Endothelial cell (in vitro differentiated cells): ENCODE measurements at regions not wholly inside any gene's neighbourhood (a gene's known extent, or its start where the extent isn't known, plus 50 kb on each side); places are given as distances from the start of the nearest gene placed in this dataset.

ENCODE experiments used
- DNase-seq: peaks from one replicate; pipeline ENCODE4 v3.0.0; 2021; ENCODE audit warnings: low spot score
- H3K27ac Mint-ChIP-seq: one replicate; pipeline ENCODE4 v1.8.0; 2021; ENCODE audit warnings: mixed read lengths, inconsistent platforms; ENCODE audit not compliant: unreplicated experiment
- H3K27me3 Mint-ChIP-seq: one replicate; pipeline ENCODE4 v1.8.0; 2021; ENCODE audit warnings: mild to moderate bottlenecking, moderate library complexity, mixed read lengths, inconsistent platforms; ENCODE audit not compliant: unreplicated experiment
- H3K36me3 Mint-ChIP-seq: one replicate; pipeline ENCODE4 v1.8.0; 2021; ENCODE audit warnings: mild to moderate bottlenecking, low read depth, mixed read lengths, inconsistent platforms; ENCODE audit not compliant: unreplicated experiment
- H3K4me1 Mint-ChIP-seq: one replicate; pipeline ENCODE4 v1.8.0; 2021; ENCODE audit warnings: mild to moderate bottlenecking, mixed read lengths, inconsistent platforms; ENCODE audit not compliant: unreplicated experiment
- H3K4me3 Mint-ChIP-seq: one replicate; pipeline ENCODE4 v1.8.0; 2021; ENCODE audit warnings: mild to moderate bottlenecking, mixed read lengths, inconsistent platforms; ENCODE audit not compliant: unreplicated experiment
- H3K9me3 Mint-ChIP-seq: one replicate; pipeline ENCODE4 v1.8.0; 2021; ENCODE audit warnings: mixed read lengths, inconsistent platforms; ENCODE audit not compliant: unreplicated experiment
- TF ChIP-seq, protein P1 (sequence below): fragments of 200-600 bp; sonication (generic); IDR thresholded peaks from one replicate; pipeline ENCODE4 v1.5.0; 2021; ENCODE audit warnings: antibody characterized with exemption; ENCODE audit not compliant: unreplicated experiment

DNA sequence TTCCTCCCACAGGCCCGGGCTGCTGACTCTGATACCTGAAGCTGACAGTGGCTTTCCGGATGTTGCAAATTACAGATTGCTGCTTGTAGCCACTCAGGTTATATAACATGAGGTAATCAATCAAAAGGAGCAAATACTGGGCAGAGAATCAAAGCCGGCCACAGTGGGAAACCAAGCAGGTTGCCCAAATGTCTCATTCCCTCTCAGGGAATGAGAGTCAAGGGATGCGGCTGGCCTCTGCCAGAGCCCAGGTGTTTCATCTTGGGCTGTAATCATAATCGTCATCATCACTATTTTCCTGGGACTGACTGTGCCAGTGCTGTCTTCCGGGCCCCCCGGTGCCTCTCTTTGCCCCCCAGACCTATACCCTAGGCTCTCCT lies 292.4 kb upstream of the FOXF1 start:
- Mint-ChIP-seq H3K27me3 (peaks cover 5% of the 10 kb centered on the region), H3K4me3 (no peak overlapping the region), H3K36me3 (peaks cover 7% of the 10 kb centered on the region), H3K9me3 (no peaks in the 10 kb centered on the region), H3K4me1 (no peaks in the 10 kb centered on the region), H3K27ac (no peak overlapping the region)
- TF ChIP-seq, protein P1, sequence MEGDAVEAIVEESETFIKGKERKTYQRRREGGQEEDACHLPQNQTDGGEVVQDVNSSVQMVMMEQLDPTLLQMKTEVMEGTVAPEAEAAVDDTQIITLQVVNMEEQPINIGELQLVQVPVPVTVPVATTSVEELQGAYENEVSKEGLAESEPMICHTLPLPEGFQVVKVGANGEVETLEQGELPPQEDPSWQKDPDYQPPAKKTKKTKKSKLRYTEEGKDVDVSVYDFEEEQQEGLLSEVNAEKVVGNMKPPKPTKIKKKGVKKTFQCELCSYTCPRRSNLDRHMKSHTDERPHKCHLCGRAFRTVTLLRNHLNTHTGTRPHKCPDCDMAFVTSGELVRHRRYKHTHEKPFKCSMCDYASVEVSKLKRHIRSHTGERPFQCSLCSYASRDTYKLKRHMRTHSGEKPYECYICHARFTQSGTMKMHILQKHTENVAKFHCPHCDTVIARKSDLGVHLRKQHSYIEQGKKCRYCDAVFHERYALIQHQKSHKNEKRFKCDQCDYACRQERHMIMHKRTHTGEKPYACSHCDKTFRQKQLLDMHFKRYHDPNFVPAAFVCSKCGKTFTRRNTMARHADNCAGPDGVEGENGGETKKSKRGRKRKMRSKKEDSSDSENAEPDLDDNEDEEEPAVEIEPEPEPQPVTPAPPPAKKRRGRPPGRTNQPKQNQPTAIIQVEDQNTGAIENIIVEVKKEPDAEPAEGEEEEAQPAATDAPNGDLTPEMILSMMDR: no peak
- DNase-seq: no peak

DNA sequence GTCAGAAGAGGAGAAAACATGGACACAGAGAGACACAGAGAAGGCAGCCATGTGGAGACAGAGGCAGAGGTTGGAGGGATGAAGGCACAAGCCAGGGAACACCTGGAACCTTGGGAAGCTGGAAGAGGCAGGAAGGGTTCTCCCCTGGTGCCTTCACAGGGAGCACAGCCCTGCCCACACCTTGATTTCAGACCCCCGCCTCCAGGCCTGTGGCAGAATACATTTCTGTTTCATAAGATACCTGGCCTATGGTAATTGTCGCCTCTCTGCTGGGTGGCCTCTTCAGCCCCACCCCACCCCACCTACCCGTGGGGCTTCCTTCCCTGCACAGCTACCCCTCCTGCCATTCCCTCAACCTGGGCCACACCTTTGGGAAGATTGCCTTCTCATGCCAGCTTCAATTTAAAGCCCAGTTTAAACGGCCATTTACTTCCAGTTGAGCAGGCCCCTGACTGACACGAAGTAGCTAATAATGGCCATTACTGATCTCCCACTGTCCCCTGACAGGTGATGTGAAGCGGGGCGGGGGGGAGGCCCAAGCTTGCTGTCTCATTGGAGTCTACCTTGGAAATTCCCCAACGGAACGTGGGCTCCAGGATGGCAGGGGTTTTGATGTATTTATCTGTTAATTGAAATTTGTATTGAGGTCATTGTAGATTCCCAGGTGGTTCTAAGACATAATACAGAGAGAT lies 291.7 kb upstream of the FOXF1 start:
- H3K4me3 Mint-ChIP-seq: no peak overlapping the region
- peaks cover 5% of the 10 kb centered on the region for H3K27me3 Mint-ChIP-seq
- no peak overlapping the region for H3K27ac Mint-ChIP-seq
- H3K9me3 Mint-ChIP-seq: no peaks in the 10 kb centered on the region
- no peaks in the 10 kb centered on the region for H3K4me1 Mint-ChIP-seq
- DNase-seq: no peak
- TF ChIP-seq, protein P1: no peak
- H3K36me3 Mint-ChIP-seq: peaks cover 4% of the 10 kb centered on the region

DNA sequence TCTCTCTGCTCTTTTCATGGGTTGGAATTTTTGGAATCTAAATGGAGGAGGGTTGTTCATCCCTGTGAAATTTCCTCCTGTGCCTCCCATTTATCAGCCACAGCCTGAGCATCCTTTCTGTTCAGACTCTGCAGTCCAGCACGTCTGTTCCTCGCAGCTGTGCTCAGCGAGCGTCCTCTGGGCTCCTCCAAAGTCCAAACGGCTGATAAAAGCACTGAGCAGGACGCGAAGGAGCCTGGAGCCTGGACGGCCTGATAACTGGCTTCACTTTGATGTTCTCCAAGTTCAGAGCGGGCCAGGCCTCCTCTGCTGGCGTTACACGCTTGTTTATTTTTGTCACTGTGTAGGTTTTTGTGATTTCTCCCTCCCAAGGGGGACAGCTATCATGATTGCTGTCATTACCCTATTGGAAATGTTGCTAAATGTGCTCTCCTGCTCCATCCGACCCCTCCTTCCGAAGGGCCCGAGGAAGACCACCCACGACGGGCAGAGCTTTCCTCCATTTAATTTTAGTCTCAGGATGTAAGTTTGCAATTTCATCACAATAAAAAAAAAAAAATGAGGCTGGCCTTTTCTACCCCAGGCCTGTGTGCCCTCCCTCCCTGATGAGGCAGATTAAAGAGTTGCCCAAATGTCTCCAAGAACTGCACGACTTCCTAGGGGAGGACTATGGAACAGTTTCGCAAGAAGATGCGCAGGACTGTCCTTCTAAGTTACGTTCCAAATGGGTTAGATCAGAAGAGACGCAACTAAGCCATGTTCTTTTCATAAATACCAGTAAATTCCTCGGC lies 290.5 kb upstream of the FOXF1 start:
- H3K36me3 Mint-ChIP-seq: peaks cover 4% of the 10 kb centered on the region
- DNase-seq: no peak
- no peaks in the 10 kb centered on the region for H3K4me1 Mint-ChIP-seq
- peaks cover 5% of the 10 kb centered on the region for H3K27me3 Mint-ChIP-seq
- H3K9me3 Mint-ChIP-seq: no peaks in the 10 kb centered on the region
- H3K27ac Mint-ChIP-seq: no peak overlapping the region
- H3K4me3 Mint-ChIP-seq: no peak overlapping the region
- TF ChIP-seq, protein P1: no peak

DNA sequence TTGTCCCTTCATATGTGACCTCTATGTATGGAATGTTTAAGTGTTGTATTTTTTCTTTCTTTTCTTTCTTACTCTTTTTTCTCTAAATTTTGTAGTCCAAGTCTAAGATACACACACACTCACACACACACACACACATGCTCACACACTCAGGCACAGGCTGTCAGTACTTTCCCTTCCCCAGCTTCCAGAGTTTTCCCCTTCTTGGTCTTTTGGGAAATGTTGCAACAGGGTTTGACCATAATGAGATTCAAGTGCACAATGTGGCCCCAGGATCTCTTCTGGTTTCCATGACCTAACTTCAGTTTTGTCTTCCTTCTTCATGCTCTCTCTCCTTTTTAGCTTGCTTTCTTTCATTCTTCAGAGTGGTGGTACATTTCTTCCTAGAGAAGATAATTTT lies 289.8 kb upstream of the FOXF1 start:
- Mint-ChIP-seq H3K9me3 (no peaks in the 10 kb centered on the region), H3K4me3 (no peak overlapping the region), H3K27ac (no peak overlapping the region), H3K36me3 (no peaks in the 10 kb centered on the region), H3K27me3 (peaks cover 3% of the 10 kb centered on the region), H3K4me1 (no peaks in the 10 kb centered on the region)
- TF ChIP-seq, protein P1: no peak
- no peak for DNase-seq

DNA sequence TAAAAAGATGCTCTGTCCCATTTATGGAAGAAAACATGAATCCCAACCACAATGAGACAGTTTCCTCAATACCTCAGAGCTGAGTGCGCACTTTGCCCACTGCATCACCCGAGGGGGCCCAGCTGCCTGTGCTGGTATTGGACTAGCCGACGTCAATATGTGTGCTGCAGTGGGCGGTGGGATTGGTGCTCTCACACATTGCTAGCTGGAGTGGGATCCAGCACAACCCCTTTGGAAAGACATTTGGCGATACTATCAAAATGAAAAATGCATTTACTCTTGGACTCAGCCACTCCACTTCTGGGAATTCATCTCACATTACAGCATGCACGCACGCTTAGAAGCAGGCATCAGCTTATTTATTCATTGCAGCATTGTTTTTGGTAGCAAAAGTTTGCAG lies 289.2 kb upstream of the FOXF1 start:
- no peak overlapping the region for H3K4me3 Mint-ChIP-seq
- H3K27ac Mint-ChIP-seq: no peak overlapping the region

More for the DNA sequence above, 289.2 kb upstream of the FOXF1 start:
- TF ChIP-seq, protein P1: no peak
- no peaks in the 10 kb centered on the region for H3K27me3 Mint-ChIP-seq
- no peak for DNase-seq
- H3K4me1 Mint-ChIP-seq: no peaks in the 10 kb centered on the region
- no peaks in the 10 kb centered on the region for H3K36me3 Mint-ChIP-seq
- H3K9me3 Mint-ChIP-seq: no peaks in the 10 kb centered on the region
